ENCODE measurements at regions not wholly inside any gene's neighbourhood (a gene's known extent, or its start where the extent isn't known, plus 50 kb on each side); places are given as distances from the start of the nearest gene placed in this dataset.
"Not testable (repeated sequence)": the region's sequence is repeated elsewhere in the genome, so short reads cannot be mapped to it uniquely, and the experiment has no call there.

DNA sequence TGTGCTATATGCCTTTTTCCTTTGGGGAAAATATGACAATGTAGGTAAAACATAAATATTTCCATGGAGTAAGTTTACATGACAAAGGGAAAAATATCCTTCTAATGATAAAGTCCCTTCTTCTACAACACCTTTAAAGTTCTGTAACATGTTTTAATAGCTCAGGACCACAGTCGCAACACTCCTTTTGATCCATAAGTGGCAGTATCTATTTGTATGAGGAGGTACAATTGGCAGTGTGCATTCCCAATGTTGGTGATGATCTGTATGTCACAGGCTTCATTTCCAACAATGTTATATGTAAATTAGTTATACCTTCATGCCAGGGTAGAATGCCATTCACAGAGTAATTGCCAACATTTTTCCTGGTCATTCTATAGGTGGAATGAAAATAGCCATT is 127.1 kb upstream of the CCNH start:
- Mint-ChIP-seq H3K27me3 (peaks cover 3% of the 10 kb centered on the region), H3K4me3 (no peak overlapping the region), H3K36me3 (no peaks in the 10 kb centered on the region), H3K9me3 (no peaks in the 10 kb centered on the region), H3K27ac (no peak overlapping the region), H3K4me1 (ENCODE audit: unreplicated experiment) (no peaks in the 10 kb centered on the region)
- TF ChIP-seq, protein P1, sequence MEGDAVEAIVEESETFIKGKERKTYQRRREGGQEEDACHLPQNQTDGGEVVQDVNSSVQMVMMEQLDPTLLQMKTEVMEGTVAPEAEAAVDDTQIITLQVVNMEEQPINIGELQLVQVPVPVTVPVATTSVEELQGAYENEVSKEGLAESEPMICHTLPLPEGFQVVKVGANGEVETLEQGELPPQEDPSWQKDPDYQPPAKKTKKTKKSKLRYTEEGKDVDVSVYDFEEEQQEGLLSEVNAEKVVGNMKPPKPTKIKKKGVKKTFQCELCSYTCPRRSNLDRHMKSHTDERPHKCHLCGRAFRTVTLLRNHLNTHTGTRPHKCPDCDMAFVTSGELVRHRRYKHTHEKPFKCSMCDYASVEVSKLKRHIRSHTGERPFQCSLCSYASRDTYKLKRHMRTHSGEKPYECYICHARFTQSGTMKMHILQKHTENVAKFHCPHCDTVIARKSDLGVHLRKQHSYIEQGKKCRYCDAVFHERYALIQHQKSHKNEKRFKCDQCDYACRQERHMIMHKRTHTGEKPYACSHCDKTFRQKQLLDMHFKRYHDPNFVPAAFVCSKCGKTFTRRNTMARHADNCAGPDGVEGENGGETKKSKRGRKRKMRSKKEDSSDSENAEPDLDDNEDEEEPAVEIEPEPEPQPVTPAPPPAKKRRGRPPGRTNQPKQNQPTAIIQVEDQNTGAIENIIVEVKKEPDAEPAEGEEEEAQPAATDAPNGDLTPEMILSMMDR (conservative IDR thresholded peaks at IDR 0.05) = no peak
- no peak for DNase-seq (ENCODE audit: extremely low spot score, unreplicated experiment)

DNA sequence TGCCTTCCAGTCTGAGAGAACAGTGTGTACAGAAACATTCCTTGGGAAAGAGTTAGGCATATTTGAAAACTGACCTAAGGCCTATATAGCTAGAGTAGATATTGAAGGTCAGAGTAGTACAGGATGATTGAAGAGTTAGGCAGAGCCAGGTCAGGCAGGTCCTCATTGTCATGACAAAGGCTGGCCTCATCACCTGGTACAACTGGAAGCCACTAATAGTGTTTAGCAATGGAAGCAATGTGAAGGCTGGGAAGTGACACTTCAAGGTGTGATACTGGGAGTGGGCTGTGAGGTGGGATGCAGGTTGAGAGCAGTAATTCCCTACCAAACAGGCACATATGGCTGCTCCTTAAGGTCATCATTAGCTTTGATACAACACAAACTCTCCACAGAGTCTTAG is 123.6 kb upstream of the CCNH start:
- H3K4me1 Mint-ChIP-seq (ENCODE audit: unreplicated experiment) = no peaks in the 10 kb centered on the region
- no peaks in the 10 kb centered on the region for H3K27me3 Mint-ChIP-seq
- H3K4me3 Mint-ChIP-seq = no peak overlapping the region
- DNase-seq (ENCODE audit: extremely low spot score, unreplicated experiment) = no peak
- no peak overlapping the region for H3K27ac Mint-ChIP-seq
- no peaks in the 10 kb centered on the region for H3K36me3 Mint-ChIP-seq
- TF ChIP-seq, protein P1 (conservative IDR thresholded peaks at IDR 0.05) = no peak
- no peaks in the 10 kb centered on the region for H3K9me3 Mint-ChIP-seq

DNA sequence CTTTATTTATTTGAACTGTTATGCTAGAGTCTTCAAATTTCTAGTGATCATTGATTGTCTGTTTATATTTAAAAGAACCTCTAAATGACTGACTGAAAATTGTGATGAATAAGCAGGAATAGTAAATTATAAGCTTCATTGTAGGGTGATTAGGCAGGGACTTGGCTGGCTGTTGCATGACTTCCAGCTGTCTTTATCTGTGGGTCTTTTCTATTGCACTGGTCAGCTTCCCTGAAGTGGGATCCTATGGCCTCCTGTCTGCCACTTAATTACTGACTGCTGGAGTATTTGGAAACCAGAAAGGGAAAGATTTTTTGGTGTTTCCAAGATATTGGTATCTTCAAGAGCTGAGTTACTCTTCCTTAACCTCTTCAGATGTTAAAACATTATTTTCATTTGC is 123.0 kb upstream of the CCNH start:
- no peaks in the 10 kb centered on the region for H3K36me3 Mint-ChIP-seq
- H3K4me1 Mint-ChIP-seq (ENCODE audit: unreplicated experiment) = no peaks in the 10 kb centered on the region
- DNase-seq (ENCODE audit: extremely low spot score, unreplicated experiment) = no peak
- H3K27ac Mint-ChIP-seq = no peak overlapping the region
- H3K4me3 Mint-ChIP-seq = no peak overlapping the region
- no peaks in the 10 kb centered on the region for H3K27me3 Mint-ChIP-seq
- TF ChIP-seq, protein P1 (conservative IDR thresholded peaks at IDR 0.05) = no peak
- no peaks in the 10 kb centered on the region for H3K9me3 Mint-ChIP-seq

- Mint-ChIP-seq H3K27me3 (no peaks in the 10 kb centered on the region), H3K36me3 (no peaks in the 10 kb centered on the region), H3K4me3 (no peak overlapping the region), H3K9me3 (no peaks in the 10 kb centered on the region), H3K4me1 (ENCODE audit: unreplicated experiment) (no peaks in the 10 kb centered on the region), H3K27ac (no peak overlapping the region)
- TF ChIP-seq, protein P1 (conservative IDR thresholded peaks at IDR 0.05) = no peak
- DNase-seq (ENCODE audit: extremely low spot score, unreplicated experiment) = no peak
Measured at GRCh38 chr5:87529486-87530076, 116.9 kb upstream of the CCNH start.

DNA sequence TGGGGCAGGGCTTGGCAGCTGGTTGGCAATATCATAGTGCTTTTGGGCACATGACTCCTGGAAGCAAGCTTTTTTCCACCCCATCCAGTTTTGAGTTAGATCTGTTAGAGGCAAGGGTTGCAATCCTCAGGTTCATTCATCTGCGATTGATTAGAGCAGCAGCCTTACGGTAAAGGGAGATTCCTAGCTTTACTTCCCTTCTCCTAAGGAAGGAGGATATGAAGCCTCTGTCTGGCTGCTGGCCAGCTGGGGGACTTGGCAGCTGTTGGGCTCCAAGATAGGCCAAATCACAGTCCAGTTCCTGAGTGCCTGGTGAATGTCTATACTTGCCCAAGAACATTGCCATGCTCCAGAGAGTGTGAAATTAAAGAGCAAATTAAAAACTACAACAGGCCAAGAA is 113.4 kb upstream of the CCNH start:
- TF ChIP-seq, protein P1 (conservative IDR thresholded peaks at IDR 0.05) = no peak
- Mint-ChIP-seq H3K4me1 (ENCODE audit: unreplicated experiment) (no peaks in the 10 kb centered on the region), H3K27me3 (no peaks in the 10 kb centered on the region), H3K27ac (no peak overlapping the region), H3K36me3 (no peaks in the 10 kb centered on the region), H3K4me3 (no peak overlapping the region), H3K9me3 (no peaks in the 10 kb centered on the region)
- no peak for DNase-seq (ENCODE audit: extremely low spot score, unreplicated experiment)

GRCh38 chr5:87524217-87524616 is 111.5 kb upstream of the CCNH start:
- TF ChIP-seq, protein P1 (conservative IDR thresholded peaks at IDR 0.05) = no peak

DNA sequence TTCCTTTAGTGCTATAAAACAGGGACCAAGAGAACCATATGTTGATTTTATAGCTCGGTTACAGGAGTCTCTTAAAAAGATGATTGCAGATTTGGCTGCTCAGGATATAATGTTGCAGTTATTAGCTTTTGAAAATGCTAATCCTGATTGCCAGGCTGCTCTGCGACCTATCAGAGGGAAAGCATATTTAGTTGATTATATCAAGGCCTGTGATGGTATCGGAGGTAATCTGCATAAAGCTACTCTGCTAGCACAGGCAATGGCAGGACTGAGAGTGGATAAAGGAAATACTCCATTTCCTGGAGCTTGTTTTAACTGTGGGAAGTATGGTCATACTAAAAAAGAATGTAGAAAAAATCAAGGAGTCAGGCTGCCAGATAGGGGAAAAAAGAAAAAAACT is 99.0 kb upstream of the CCNH start:
- not testable (repeated sequence) for DNase-seq (ENCODE audit: extremely low spot score, unreplicated experiment); H3K36me3 Mint-ChIP-seq; H3K4me3 Mint-ChIP-seq; H3K4me1 Mint-ChIP-seq (ENCODE audit: unreplicated experiment); H3K27ac Mint-ChIP-seq; H3K27me3 Mint-ChIP-seq; H3K9me3 Mint-ChIP-seq

More at GRCh38 chr5:87524217-87524616, 111.5 kb upstream of the CCNH start:
- H3K4me3 Mint-ChIP-seq = no peak overlapping the region
- H3K27me3 Mint-ChIP-seq = no peaks in the 10 kb centered on the region
- H3K4me1 Mint-ChIP-seq (ENCODE audit: unreplicated experiment) = no peaks in the 10 kb centered on the region
- no peak overlapping the region for H3K27ac Mint-ChIP-seq
- no peak for DNase-seq (ENCODE audit: extremely low spot score, unreplicated experiment)
- H3K36me3 Mint-ChIP-seq = no peaks in the 10 kb centered on the region
- H3K9me3 Mint-ChIP-seq = no peaks in the 10 kb centered on the region

Measured in type B pancreatic cell (in vitro differentiated cells).